HG02571 (cell line): ENCODE measurements at regions not wholly inside any gene's neighbourhood (a gene's known extent, or its start where the extent isn't known, plus 50 kb on each side); places are given as distances from the start of the nearest gene placed in this dataset.
"Not testable (repeated sequence)": the region's sequence is repeated elsewhere in the genome, so short reads cannot be mapped to it uniquely, and the experiment has no call there.

Source experiments
- ATAC-seq: cut with Tn5 transposase; IDR thresholded peaks from one replicate; pipeline ENCODE4 v1.9.1; 2021; ENCODE audit warnings: mild to moderate bottlenecking, moderate library complexity; ENCODE audit not compliant: unreplicated experiment

- ATAC-seq: not testable (repeated sequence)
Measured at GRCh38 chr6:121634586-121634985, 199.1 kb downstream of the GJA1 start.

- ATAC-seq: no peak
Measured at GRCh38 chr6:121635355-121635754, 199.9 kb downstream of the GJA1 start.

- not testable (repeated sequence) for ATAC-seq
Measured at GRCh38 chr6:121636217-121636616, 200.8 kb downstream of the GJA1 start.

- no peak for ATAC-seq
Measured at GRCh38 chr6:121639021-121639420, 203.6 kb downstream of the GJA1 start.

- no peak for ATAC-seq
Measured at GRCh38 chr6:121641158-121641557, 205.7 kb downstream of the GJA1 start.

- no peak for ATAC-seq
Measured at GRCh38 chr6:121645100-121645745, 209.8 kb downstream of the GJA1 start.

- no peak for ATAC-seq
Measured at GRCh38 chr6:121647905-121648304, 212.5 kb downstream of the GJA1 start.

- no peak for ATAC-seq
Measured at GRCh38 chr6:121649951-121650350, 214.5 kb downstream of the GJA1 start.

GRCh38 chr6:121651420-121651819 lies 216.0 kb downstream of the GJA1 start:
- no peak for ATAC-seq

GRCh38 chr6:121652223-121652622 lies 216.8 kb downstream of the GJA1 start:
- no peak for ATAC-seq

- no peak for ATAC-seq
Measured at GRCh38 chr6:121652726-121653623, 217.5 kb downstream of the GJA1 start.

- ATAC-seq: no peak
Measured at GRCh38 chr6:121653624-121654008, 218.2 kb downstream of the GJA1 start.

- ATAC-seq: no peak
Measured at GRCh38 chr6:121657972-121658371, 222.5 kb downstream of the GJA1 start.

GRCh38 chr6:121660277-121660676 lies 224.8 kb downstream of the GJA1 start:
- no peak for ATAC-seq

GRCh38 chr6:121663292-121663810 lies 227.9 kb downstream of the GJA1 start:
- no peak for ATAC-seq

GRCh38 chr6:121664158-121664557 lies 228.7 kb downstream of the GJA1 start:
- ATAC-seq: no peak

- ATAC-seq: no peak
Measured at GRCh38 chr6:121666814-121667213, 231.4 kb downstream of the GJA1 start.

- no peak for ATAC-seq
Measured at GRCh38 chr6:121668259-121668658, 232.8 kb downstream of the GJA1 start.

GRCh38 chr6:121670511-121670910 lies 235.1 kb downstream of the GJA1 start:
- ATAC-seq: no peak

- no peak for ATAC-seq
Measured at GRCh38 chr6:121677571-121677970, 242.1 kb downstream of the GJA1 start.

- ATAC-seq: no peak
Measured at GRCh38 chr6:121678245-121678644, 242.8 kb downstream of the GJA1 start.

GRCh38 chr6:121680058-121680457 lies 244.6 kb downstream of the GJA1 start:
- no peak for ATAC-seq
